ENCODE measurements at regions not wholly inside any gene's neighbourhood (a gene's known extent, or its start where the extent isn't known, plus 50 kb on each side); places are given as distances from the start of the nearest gene placed in this dataset.
"Not testable (repeated sequence)": the region's sequence is repeated elsewhere in the genome, so short reads cannot be mapped to it uniquely, and the experiment has no call there.

GRCh38 chrX:82292803-82293202 is 1090.9 kb downstream of the SH3BGRL start:
- DNase-seq = no peak

GRCh38 chrX:82320569-82320968 is 1118.7 kb downstream of the SH3BGRL start:
- no peak for DNase-seq

GRCh38 chrX:82333575-82333974 is 1131.7 kb downstream of the SH3BGRL start:
- DNase-seq = no peak

GRCh38 chrX:82335772-82336171 is 1133.9 kb downstream of the SH3BGRL start:
- DNase-seq = peak; percentile 42

- DNase-seq = no peak
Observed at GRCh38 chrX:82342531-82342930, 1140.6 kb downstream of the SH3BGRL start.

GRCh38 chrX:82362550-82362949 is 1145.5 kb upstream of the POU3F4 start:
- DNase-seq = no peak

GRCh38 chrX:82362990-82363389 is 1145.1 kb upstream of the POU3F4 start:
- no peak for DNase-seq

- no peak for DNase-seq
Observed at GRCh38 chrX:82370978-82371646, 1137.0 kb upstream of the POU3F4 start.

GRCh38 chrX:82384401-82384800 is 1123.7 kb upstream of the POU3F4 start:
- DNase-seq = no peak

GRCh38 chrX:82412858-82413257 is 1095.2 kb upstream of the POU3F4 start:
- no peak for DNase-seq

GRCh38 chrX:82442281-82442680 is 1065.8 kb upstream of the POU3F4 start:
- no peak for DNase-seq

GRCh38 chrX:82451725-82452124 is 1056.4 kb upstream of the POU3F4 start:
- no peak for DNase-seq

- DNase-seq = not testable (repeated sequence)
Observed at GRCh38 chrX:82455852-82456251, 1052.2 kb upstream of the POU3F4 start.

- DNase-seq = no peak
Observed at GRCh38 chrX:82458207-82458754, 1049.8 kb upstream of the POU3F4 start.

GRCh38 chrX:82466994-82467393 is 1041.1 kb upstream of the POU3F4 start:
- DNase-seq = no peak

Data from islet precursor cell (in vitro differentiated cells).